ENCODE measurements at regions not wholly inside any gene's neighbourhood (a gene's known extent, or its start where the extent isn't known, plus 50 kb on each side); places are given as distances from the start of the nearest gene placed in this dataset.

DNA sequence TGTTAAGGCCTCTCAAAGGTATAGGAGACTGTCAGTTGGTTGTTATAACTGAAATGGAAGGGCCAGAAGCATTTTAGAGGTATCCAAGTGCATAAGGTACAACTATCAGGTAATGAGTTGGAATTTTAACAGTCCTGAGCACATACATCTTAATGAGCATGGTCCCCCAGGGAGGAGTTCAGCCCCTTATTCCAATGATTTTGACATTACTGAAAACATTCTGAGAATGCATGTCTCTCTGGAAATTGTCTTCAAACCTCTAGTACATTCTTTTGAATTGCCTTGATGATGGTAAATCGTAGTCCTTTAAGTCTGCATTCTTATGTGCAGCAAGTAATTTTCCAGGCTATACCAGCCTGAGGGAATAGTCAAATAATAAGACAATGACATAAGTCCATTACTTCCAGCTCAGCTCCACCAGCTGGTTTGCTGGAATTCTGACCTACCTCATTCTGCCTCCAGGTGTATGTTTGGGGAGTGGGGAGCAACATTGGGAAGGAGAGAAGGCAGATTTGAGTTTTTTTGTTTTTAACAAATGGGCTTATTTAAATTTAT is 239.2 kb downstream of the MSRB3 start:
- no peaks in the 10 kb centered on the region for H3K9me3 ChIP-seq
- no peaks in the 10 kb centered on the region for H3K4me1 ChIP-seq
- no peak overlapping the region for H3K27ac ChIP-seq
- no peak for DNase-seq (ENCODE audit: low spot score in 2 of 2)
- no peaks in the 10 kb centered on the region for H3K36me3 ChIP-seq
- no peaks in the 10 kb centered on the region for H3K27me3 ChIP-seq
- WGBS, 2 donors: 96 to 97% methylated on average over 1 of the region's 1 CpG
- no peak overlapping the region for H3K4me3 ChIP-seq
- TF ChIP-seq, protein P1, sequence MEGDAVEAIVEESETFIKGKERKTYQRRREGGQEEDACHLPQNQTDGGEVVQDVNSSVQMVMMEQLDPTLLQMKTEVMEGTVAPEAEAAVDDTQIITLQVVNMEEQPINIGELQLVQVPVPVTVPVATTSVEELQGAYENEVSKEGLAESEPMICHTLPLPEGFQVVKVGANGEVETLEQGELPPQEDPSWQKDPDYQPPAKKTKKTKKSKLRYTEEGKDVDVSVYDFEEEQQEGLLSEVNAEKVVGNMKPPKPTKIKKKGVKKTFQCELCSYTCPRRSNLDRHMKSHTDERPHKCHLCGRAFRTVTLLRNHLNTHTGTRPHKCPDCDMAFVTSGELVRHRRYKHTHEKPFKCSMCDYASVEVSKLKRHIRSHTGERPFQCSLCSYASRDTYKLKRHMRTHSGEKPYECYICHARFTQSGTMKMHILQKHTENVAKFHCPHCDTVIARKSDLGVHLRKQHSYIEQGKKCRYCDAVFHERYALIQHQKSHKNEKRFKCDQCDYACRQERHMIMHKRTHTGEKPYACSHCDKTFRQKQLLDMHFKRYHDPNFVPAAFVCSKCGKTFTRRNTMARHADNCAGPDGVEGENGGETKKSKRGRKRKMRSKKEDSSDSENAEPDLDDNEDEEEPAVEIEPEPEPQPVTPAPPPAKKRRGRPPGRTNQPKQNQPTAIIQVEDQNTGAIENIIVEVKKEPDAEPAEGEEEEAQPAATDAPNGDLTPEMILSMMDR (IDR thresholded peaks at IDR 0.05): no peak
- TF ChIP-seq EP300 (IDR thresholded peaks at IDR 0.05): no peak
- no peak for TF ChIP-seq POLR2A (IDR thresholded peaks at IDR 0.05)

DNA sequence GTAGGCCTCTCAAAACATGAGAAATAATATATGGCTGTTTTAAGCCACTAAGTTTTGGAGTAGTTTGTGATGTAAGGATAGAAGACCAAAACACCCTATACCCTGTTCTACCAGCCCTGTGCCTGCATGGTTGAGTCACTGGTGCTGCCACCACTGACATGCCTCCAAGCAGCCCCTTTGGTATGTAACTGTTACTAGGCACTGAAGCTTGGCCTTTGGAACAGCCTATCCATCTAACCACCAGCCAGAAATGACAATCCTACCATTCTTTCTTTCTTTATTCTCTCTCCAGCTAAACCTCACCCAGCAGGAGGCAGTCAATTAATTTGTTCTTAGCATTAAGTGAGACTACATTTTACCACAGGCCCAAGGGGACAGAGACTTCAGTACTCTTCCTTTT is 240.3 kb downstream of the MSRB3 start:
- DNase-seq (ENCODE audit: low spot score in 2 of 2): no peak
- H3K36me3 ChIP-seq: no peaks in the 10 kb centered on the region
- H3K27me3 ChIP-seq: no peaks in the 10 kb centered on the region
- H3K27ac ChIP-seq: no peak overlapping the region
- no peaks in the 10 kb centered on the region for H3K9me3 ChIP-seq
- H3K4me1 ChIP-seq: no peaks in the 10 kb centered on the region
- H3K4me3 ChIP-seq: no peak overlapping the region
- TF ChIP-seq, protein P1 (IDR thresholded peaks at IDR 0.05): no peak
- no peak for TF ChIP-seq EP300 (IDR thresholded peaks at IDR 0.05)
- no peak for TF ChIP-seq POLR2A (IDR thresholded peaks at IDR 0.05)

DNA sequence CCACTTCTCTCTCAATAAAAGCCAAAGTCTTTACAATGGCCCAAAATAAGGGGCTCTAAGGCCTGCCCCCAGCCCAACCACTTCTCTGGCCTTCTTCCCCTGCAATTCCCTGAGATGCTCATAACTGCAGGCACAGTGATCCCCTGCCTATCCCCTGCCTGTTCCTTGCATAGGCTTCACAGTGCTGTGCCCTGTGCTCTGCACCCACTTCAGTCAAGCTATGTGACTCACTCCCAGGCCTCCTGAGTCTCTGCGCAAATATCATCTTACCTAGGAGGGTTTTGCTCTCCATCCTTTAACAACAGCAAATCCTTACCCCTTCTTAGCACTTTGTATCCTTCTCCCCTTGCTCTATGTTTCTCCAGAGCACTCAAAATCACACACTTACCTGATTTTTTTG is 242.2 kb downstream of the MSRB3 start:
- WGBS, 2 donors: 90 to 100% methylated on average over 1 of the region's 1 CpG
- DNase-seq (ENCODE audit: low spot score in 2 of 2): no peak
- Histone ChIP-seq H3K27ac (no peak overlapping the region), H3K4me3 (no peak overlapping the region), H3K27me3 (no peaks in the 10 kb centered on the region), H3K9me3 (no peaks in the 10 kb centered on the region), H3K36me3 (no peaks in the 10 kb centered on the region), H3K4me1 (no peaks in the 10 kb centered on the region)
- TF ChIP-seq, protein P1 (IDR thresholded peaks at IDR 0.05): no peak
- TF ChIP-seq EP300 (IDR thresholded peaks at IDR 0.05): no peak
- no peak for TF ChIP-seq POLR2A (IDR thresholded peaks at IDR 0.05)

DNA sequence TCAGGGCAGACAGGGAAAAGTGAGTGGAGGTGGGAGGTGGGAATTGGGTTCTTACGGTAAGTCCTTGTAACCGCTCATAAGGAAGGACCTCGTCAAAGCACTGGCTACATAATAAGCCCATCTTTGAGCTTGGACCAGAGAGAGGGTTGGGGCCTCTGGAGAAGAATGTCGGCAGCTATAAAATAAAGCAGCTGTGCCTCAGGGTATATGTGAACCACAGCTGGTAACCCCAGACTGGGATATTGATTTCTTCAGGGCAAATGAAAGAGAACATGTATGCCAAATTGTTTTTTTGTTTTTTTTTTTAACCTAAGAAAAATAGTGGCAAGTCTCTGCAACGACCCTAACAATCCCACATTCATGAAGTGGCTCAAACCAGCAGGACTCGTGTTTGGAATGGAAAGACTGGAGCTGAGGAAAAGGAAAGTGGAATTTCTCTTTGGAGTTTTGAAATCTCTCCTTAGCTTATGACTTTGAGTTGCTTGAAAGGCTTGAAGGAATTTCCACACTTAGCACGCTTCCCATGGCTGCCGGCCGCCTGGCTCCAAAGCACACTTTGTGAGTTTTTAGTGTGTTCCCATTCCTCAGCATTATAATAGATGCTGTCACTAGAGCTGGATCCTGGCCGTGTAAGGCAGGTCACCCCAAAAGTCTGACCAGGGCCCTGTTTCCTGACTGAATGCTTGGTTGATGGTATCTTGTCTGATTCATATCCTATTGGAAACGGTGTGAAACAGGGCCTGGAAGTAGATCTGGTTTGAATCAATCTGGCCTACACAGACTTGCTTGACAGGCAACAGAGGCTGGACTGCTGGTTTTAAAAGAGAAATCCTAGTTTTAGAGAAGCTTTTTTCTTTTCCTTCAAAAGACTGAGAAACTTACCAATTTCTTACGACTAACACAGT is 244.7 kb downstream of the MSRB3 start:
- 72 to 80% methylated on average over 12 of the region's 12 CpGs for WGBS, 2 donors
- Histone ChIP-seq H3K9me3 (peaks cover 0 to 3% (median 0%) of the 10 kb centered on the region in 4 donors), H3K36me3 (no peaks in the 10 kb centered on the region), H3K4me3 (no peak overlapping the region), H3K27ac (no peak overlapping the region), H3K27me3 (no peaks in the 10 kb centered on the region), H3K4me1 (no peaks in the 10 kb centered on the region)
- no peak for DNase-seq (ENCODE audit: low spot score in 2 of 2)
- no peak for TF ChIP-seq POLR2A (IDR thresholded peaks at IDR 0.05)

DNA sequence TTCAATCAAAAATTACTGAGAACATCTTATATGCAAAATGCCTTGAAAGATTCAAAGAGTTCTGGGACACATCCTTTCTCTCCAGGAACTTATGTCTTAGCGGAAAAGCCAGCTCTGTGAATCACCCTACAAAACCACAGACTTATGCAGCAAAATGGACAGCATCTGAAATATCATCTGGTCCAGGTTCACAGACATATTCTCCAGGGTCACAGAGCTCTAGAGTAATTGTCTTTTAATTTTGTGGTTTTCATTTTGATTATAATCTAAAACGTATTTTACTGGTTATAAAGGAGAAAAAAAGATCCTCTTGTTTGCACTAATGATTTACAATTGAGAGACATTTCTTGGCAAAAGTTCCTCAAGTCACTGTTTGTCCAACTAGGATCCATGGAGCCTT is 246.2 kb downstream of the MSRB3 start:
- TF ChIP-seq POLR2A (IDR thresholded peaks at IDR 0.05): no peak
- TF ChIP-seq, protein P1 (IDR thresholded peaks at IDR 0.05): no peak
- no peak for TF ChIP-seq EP300 (IDR thresholded peaks at IDR 0.05)
- Histone ChIP-seq H3K27me3 (no peaks in the 10 kb centered on the region), H3K4me1 (no peaks in the 10 kb centered on the region), H3K27ac (no peak overlapping the region), H3K4me3 (no peak overlapping the region), H3K36me3 (no peaks in the 10 kb centered on the region), H3K9me3 (peaks cover 0 to 3% (median 0%) of the 10 kb centered on the region in 4 donors)
- WGBS, 2 donors: 58% methylated on average over 2 of the region's 2 CpGs
- no peak for DNase-seq (ENCODE audit: low spot score in 2 of 2)
